ENCODE measurements at regions not wholly inside any gene's neighbourhood (a gene's known extent, or its start where the extent isn't known, plus 50 kb on each side); places are given as distances from the start of the nearest gene placed in this dataset.

DNA sequence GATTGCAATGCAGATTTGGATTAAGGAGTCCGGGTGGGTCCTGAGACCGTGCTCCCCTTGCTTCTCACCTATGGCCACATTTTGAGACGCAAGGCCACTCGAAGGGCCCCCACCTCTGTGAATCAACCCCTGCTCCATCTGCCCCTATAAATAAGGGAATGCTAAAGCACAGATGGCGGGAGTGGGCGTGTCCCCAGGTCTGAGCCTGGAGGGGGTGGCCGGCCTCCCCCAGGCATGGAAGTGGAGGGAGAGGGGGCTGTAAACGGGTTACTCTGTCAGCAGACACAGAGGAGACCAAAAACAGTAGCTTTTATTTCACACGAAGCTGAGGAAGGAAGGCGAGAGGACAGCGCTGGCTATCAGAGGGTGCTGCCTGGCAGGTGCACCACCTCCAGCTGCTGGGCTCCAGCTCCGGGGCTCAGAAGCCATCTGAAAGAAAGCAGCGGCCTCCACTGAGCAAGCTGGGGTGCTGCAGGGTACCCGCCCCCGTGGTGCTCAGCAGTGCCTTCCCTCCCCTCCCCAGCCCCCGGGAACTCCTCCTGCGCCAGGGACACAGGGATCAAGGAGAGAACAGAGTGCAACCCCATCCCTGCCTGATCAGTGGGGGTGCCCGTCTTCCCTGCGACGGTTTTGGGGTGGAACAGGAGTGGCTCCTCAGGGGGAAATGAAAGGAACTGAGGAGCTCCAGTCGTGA is 56.7 kb upstream of the RAB6C start:
- ATAC-seq (peak; percentile 60), DNase-seq (ENCODE audit: low spot score) (no peak), FAIRE-seq (no peak)
- Histone ChIP-seq H3K36me3 (replicated peaks in 1 of 2; ENCODE audit: control insufficient read depth in 1 of 2, insufficient read depth in 2 of 2, low read length in 2 of 2) (no peaks in the 10 kb centered on the region), H3K4me1 (ENCODE audit: insufficient read depth, low read length) (peaks cover 10% of the 10 kb centered on the region), H2AFZ (ENCODE audit: low read length) (no peak overlapping the region), H3K79me2 (ENCODE audit: insufficient read depth, low read length) (no peaks in the 10 kb centered on the region), H3K9me3 (ENCODE audit: low read length) (peaks cover 24% of the 10 kb centered on the region), H3K4me2 (ENCODE audit: low read depth, low read length) (peak overlapping the region; percentile 79; the same call in 1 of the 2 replicates), H3K27me3 (ENCODE audit: control insufficient read depth in 1 of 2, insufficient read depth in 2 of 2, low read length in 2 of 2) (peaks cover 0 to 13% of the 10 kb centered on the region in 2 experiments; a peak in 4 of 5 replicates), H3K9ac (ENCODE audit: insufficient read depth, low read depth, low read length) (no peak overlapping the region), H3K27ac (ENCODE audit: extremely low read length, insufficient read depth, low read length) (no peak overlapping the region), H3K4me3 (replicated peaks in 1 of 3; ENCODE audit: insufficient read depth in 1 of 3, low read depth in 2 of 3, low read length in 3 of 3) (no peak overlapping the region; a peak in 1 of 6 replicates), H4K20me1 (ENCODE audit: insufficient read depth, low read length) (no peaks in the 10 kb centered on the region)
- intact Hi-C loops (cut with micrococcal nuclease; ENCODE audit: unreplicated experiment) (no loop called here), in situ Hi-C loops (cut with HindIII; ENCODE audit: extremely low pct_ligation_motif_present, low pct_unique_long_range_greater_than_20kb) (no loop called here)
- ChIA-PET POLR2A (no interaction called here), CTCF (ENCODE audit: low intra/inter-chr PET ratio, low total read pairs) (no interaction called here)
- BruUV-seq (replicated peaks), result no TSS peak
- 19% methylated on average over 21 of the region's 21 CpGs for WGBS (ENCODE audit: low lambda C conversion rate)
- no peak for TF ChIP-seq ZBTB46 (CRISPR knock-in tag; IDR thresholded peaks at IDR 0.05; ENCODE audit: borderline replicate concordance)
- no peak for TF ChIP-seq NFE2L2 (IDR thresholded peaks at IDR 0.05; ENCODE audit: low read length)
- TF ChIP-seq, protein P1, sequence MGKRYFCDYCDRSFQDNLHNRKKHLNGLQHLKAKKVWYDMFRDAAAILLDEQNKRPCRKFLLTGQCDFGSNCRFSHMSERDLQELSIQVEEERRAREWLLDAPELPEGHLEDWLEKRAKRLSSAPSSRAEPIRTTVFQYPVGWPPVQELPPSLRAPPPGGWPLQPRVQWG (CRISPR knock-in tag; IDR thresholded peaks at IDR 0.05; ENCODE audit: borderline replicate concordance, low read depth), result no peak
- TF ChIP-seq ZNF652 (CRISPR knock-in tag; IDR thresholded peaks at IDR 0.05; ENCODE audit: borderline replicate concordance, low read depth), result no peak
- peak; percentile 3; the same call in 1 of the 2 replicates for TF ChIP-seq MTF2 (CRISPR knock-in tag; IDR thresholded peaks at IDR 0.05; ENCODE audit: borderline replicate concordance)
- TF ChIP-seq RNF2 (conservative IDR thresholded peaks at IDR 0.05; ENCODE audit: low read depth), result no peak
- TF ChIP-seq MAFK (conservative IDR thresholded peaks at IDR 0.05 in 1 of 2, IDR thresholded peaks at IDR 0.05 in 1 of 2; ENCODE audit: low read length in 2 of 2), result no peak
- 0 out of 2 replicates have a peak, but pooled peaks have one; percentile 33 for TF ChIP-seq PATZ1 (CRISPR knock-in tag; IDR thresholded peaks at IDR 0.05)
- no peak for TF ChIP-seq ZKSCAN1 (IDR thresholded peaks at IDR 0.05; ENCODE audit: low read length)
- TF ChIP-seq GRHL1 (CRISPR knock-in tag; conservative IDR thresholded peaks at IDR 0.05), result no peak
- TF ChIP-seq, protein P2, sequence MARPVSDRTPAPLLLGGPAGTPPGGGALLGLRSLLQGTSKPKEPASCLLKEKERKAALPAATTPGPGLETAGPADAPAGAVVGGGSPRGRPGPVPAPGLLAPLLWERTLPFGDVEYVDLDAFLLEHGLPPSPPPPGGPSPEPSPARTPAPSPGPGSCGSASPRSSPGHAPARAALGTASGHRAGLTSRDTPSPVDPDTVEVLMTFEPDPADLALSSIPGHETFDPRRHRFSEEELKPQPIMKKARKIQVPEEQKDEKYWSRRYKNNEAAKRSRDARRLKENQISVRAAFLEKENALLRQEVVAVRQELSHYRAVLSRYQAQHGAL (CRISPR knock-in tag; IDR thresholded peaks at IDR 0.05; ENCODE audit: not compliant biosample characterization), result no peak
- TF ChIP-seq MBNL3 (CRISPR knock-in tag; conservative IDR thresholded peaks at IDR 0.05), result no peak
